ENCODE measurements at regions not wholly inside any gene's neighbourhood (a gene's known extent, or its start where the extent isn't known, plus 50 kb on each side); places are given as distances from the start of the nearest gene placed in this dataset.

DNA sequence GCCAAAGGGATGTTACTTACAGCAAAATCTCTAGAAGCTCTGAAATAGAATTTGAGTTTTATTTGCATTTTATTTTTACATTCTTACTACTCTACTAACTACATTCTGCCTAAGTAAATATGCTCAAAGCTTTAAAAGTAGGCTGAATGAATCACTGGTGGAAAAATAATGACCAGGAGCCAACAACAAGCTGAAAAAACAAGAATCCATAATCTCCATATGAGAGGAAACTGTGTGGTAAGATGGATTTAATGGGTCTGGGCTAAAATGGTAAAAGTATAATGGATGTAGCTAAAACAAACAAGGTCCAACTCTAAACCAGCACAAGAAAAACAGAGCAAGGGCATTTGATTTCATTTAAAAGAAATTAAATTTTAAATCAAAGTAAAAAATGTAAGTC lies 525.8 kb upstream of the FTMT start:
- TF ChIP-seq, protein P1, sequence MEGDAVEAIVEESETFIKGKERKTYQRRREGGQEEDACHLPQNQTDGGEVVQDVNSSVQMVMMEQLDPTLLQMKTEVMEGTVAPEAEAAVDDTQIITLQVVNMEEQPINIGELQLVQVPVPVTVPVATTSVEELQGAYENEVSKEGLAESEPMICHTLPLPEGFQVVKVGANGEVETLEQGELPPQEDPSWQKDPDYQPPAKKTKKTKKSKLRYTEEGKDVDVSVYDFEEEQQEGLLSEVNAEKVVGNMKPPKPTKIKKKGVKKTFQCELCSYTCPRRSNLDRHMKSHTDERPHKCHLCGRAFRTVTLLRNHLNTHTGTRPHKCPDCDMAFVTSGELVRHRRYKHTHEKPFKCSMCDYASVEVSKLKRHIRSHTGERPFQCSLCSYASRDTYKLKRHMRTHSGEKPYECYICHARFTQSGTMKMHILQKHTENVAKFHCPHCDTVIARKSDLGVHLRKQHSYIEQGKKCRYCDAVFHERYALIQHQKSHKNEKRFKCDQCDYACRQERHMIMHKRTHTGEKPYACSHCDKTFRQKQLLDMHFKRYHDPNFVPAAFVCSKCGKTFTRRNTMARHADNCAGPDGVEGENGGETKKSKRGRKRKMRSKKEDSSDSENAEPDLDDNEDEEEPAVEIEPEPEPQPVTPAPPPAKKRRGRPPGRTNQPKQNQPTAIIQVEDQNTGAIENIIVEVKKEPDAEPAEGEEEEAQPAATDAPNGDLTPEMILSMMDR (IDR thresholded peaks at IDR 0.05) = no peak
- no peak for TF ChIP-seq POLR2A (IDR thresholded peaks at IDR 0.05)

Measured in Peyer's patch (tissue), 4 donors.